ENCODE measurements at regions not wholly inside any gene's neighbourhood (a gene's known extent, or its start where the extent isn't known, plus 50 kb on each side); places are given as distances from the start of the nearest gene placed in this dataset.

DNA sequence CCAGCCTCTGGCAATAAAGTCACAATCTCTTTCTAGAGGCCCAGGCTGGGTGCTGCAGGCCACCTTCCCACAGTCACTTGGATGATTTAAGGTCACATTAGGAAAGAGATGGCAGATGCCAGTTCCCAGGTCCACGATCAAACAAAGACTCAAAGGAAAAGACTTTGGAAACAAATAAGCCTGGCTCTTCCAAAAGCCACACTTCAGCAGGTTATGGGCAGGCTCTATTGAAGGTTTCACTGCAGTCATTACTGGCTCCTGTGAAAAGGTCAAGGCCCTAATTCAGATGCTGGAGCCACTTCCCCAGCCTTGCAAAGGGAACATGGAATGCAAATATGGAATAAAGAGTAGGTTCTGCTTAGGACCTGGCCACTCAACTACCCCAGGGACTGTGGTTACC lies 104.0 kb upstream of the ZNF32 start:
- TF ChIP-seq POLR2A (IDR thresholded peaks at IDR 0.05; ENCODE audit: low read depth, low read length) (no peak), POLR2AphosphoS5 (IDR thresholded peaks at IDR 0.05; ENCODE audit: low read depth, low read length) (no peak)

Measured in GM12892 (cell line).